ENCODE measurements at regions not wholly inside any gene's neighbourhood (a gene's known extent, or its start where the extent isn't known, plus 50 kb on each side); places are given as distances from the start of the nearest gene placed in this dataset.
A peak's percentile ranks its signal among the peaks of the same experiment; 100 is the strongest.

- ATAC-seq (no peak), DNase-seq (ENCODE audit: low spot score) (no peak)
- H3F3A ChIP-seq (replicated peaks; ENCODE audit: low read depth): no peaks in the 10 kb centered on the region
- H3K4me3 ChIP-seq: no peak overlapping the region
- H3K79me2 ChIP-seq (replicated peaks; ENCODE audit: insufficient read depth): no peaks in the 10 kb centered on the region
- Mint-ChIP-seq H3K27ac (no peak overlapping the region), H3K4me1 (peaks cover 34% of the 10 kb centered on the region), H3K27me3 (ENCODE audit: insufficient read depth, low read depth, poor library complexity) (peaks cover 2% of the 10 kb centered on the region), H3K36me3 (ENCODE audit: low read depth) (no peaks in the 10 kb centered on the region), H3K4me3 (no peak overlapping the region), H3K9me3 (no peaks in the 10 kb centered on the region; the same call in 2 of the 3 replicates)
- no peaks in the 10 kb centered on the region for H4K20me1 ChIP-seq (replicated peaks; ENCODE audit: insufficient read depth)
- no peaks in the 10 kb centered on the region for H3K36me3 ChIP-seq (ENCODE audit: insufficient read depth)
- H3K27me3 ChIP-seq (ENCODE audit: insufficient read depth): no peaks in the 10 kb centered on the region
- H3K4me2 ChIP-seq: no peak overlapping the region
- no peaks in the 10 kb centered on the region; the same call in 1 of the 2 replicates for H3K9me2 ChIP-seq (ENCODE audit: insufficient read depth)
- H3K4me1 ChIP-seq (ENCODE audit: insufficient read depth): peaks cover 19% of the 10 kb centered on the region
- H2AFZ ChIP-seq: peak overlapping the region; percentile 53; the same call in 1 of the 2 replicates
- TF ChIP-seq EZH2phosphoT487 (IDR thresholded peaks at IDR 0.05; ENCODE audit: unreplicated experiment) (no peak), STAT1 (IDR thresholded peaks at IDR 0.05; ENCODE audit: unreplicated experiment) (no peak), CTCF (conservative IDR thresholded peaks at IDR 0.05; ENCODE audit: low read depth in 2 of 2) (no peak), EZH2 (IDR thresholded peaks at IDR 0.05; ENCODE audit: low read depth, unreplicated experiment) (no peak), ZNF331 (CRISPR knock-in tag; IDR thresholded peaks at IDR 0.05; ENCODE audit: low read depth) (no peak), POLR2AphosphoS5 (IDR thresholded peaks at IDR 0.05; ENCODE audit: low read depth) (no peak), CREB1 (CRISPR knock-in tag; IDR thresholded peaks at IDR 0.05; ENCODE audit: low read depth) (no peak), ZNF462 (CRISPR knock-in tag; IDR thresholded peaks at IDR 0.05) (no peak)
- H3K27ac ChIP-seq (ENCODE audit: low read depth): no peak overlapping the region
Observed at GRCh38 chr12:4190366-4191063, 83.0 kb upstream of the CCND2 start.

Measured in GM23338 (cell line).